KMS-11 (cell line): ENCODE measurements at regions not wholly inside any gene's neighbourhood (a gene's known extent, or its start where the extent isn't known, plus 50 kb on each side); places are given as distances from the start of the nearest gene placed in this dataset.

Experiments used
- H2AFZ ChIP-seq: fragments of 200-600 bp; sonication (generic); 2 replicates; pipeline ENCODE4 v1.6.1; 2016; ENCODE audit warnings: antibody characterized with exemption, mixed run types, low read depth
- H3K27ac ChIP-seq: fragments of 200-600 bp; sonication (generic); 2 replicates; pipeline ENCODE4 v1.6.1; 2016; ENCODE audit warnings: mild to moderate bottlenecking, mixed run types
- H3K27me3 ChIP-seq: fragments of 200-600 bp; sonication (generic); 2 replicates; pipeline ENCODE4 v1.6.1; 2017; ENCODE audit warnings: mild to moderate bottlenecking, low read depth, mixed run types, moderate library complexity; ENCODE audit not compliant: insufficient read depth
- H3K36me3 ChIP-seq: fragments of 200-600 bp; sonication (generic); 2 replicates; pipeline ENCODE4 v1.6.1; 2017; ENCODE audit warnings: mild to moderate bottlenecking, mixed run types; ENCODE audit not compliant: insufficient read depth
- H3K4me1 ChIP-seq: fragments of 200-600 bp; sonication (generic); 2 replicates; pipeline ENCODE4 v1.6.1; 2016; ENCODE audit warnings: mild to moderate bottlenecking, low read depth, mixed run types; ENCODE audit not compliant: poor library complexity, severe bottlenecking
- H3K4me2 ChIP-seq: fragments of 200-600 bp; sonication (generic); 2 replicates; pipeline ENCODE4 v1.7.0; 2016; ENCODE audit warnings: mild to moderate bottlenecking, mixed run types
- H3K4me3 ChIP-seq: fragments of 200-600 bp; sonication (generic); IDR thresholded peaks from 2 replicates; pipeline ENCODE4 v1.6.1; 2017; ENCODE audit warnings: low read depth, low read length, mixed read lengths; ENCODE audit not compliant: insufficient read depth
- H3K79me2 ChIP-seq: fragments of 200-600 bp; sonication (generic); 2 replicates; pipeline ENCODE4 v1.6.1; 2016; ENCODE audit warnings: low read depth, mixed run types; ENCODE audit not compliant: insufficient read depth
- H3K9ac ChIP-seq: fragments of 200-600 bp; sonication (generic); 2 replicates; pipeline ENCODE4 v1.6.1; 2016; ENCODE audit warnings: mild to moderate bottlenecking, mixed run types
- H4K20me1 ChIP-seq: fragments of 200-600 bp; sonication (generic); 2 replicates; pipeline ENCODE4 v1.6.1; 2016; ENCODE audit warnings: mild to moderate bottlenecking, mixed run types; ENCODE audit not compliant: insufficient read depth
- TF ChIP-seq, protein P1 (sequence below): fragments of 200-600 bp; sonication (generic); conservative IDR thresholded peaks from 2 replicates; pipeline ENCODE4 v1.6.1; 2017; ENCODE audit warnings: low read depth, mild to moderate bottlenecking, antibody characterized with exemption, low read length, moderate library complexity, mixed read lengths

DNA sequence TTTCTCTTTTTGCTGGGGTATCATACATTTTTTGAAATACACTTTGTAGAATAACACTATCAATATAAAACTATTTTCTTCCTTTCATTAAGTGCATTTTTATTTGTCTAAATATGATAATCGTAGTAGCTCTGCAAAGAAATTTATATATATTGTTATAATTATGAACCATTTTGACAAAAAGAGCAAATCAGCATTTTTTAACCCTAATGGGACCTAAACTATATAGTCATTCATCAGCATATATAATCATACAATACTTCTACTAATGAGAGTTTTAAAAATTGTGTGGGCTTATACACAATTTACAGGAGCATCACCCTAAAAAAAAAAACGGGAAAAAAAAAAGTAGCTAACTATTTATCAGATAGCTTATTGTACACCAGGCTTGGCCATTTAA lies 329.7 kb upstream of the TYRP1 start:
- no peaks in the 10 kb centered on the region for H3K79me2 ChIP-seq

DNA sequence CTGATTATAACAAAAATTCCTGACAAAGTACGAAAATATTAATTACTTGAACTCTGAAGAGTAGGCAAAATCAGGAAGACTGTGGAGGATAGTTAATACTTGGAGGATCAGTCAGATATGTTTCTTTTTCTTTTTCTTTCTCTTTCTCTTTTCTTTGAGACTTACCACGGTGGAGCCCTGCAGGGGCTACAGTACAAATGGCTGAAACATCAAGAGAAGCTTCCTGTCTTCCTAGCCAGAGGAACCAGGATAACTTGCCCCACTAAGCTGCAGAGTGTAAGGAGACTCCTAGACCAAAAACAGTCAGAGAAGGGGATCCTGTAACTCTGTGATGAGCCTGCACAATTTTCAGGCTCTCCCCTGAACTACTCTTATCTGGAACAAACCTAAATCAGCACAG lies 324.6 kb upstream of the TYRP1 start:
- H3K4me2 ChIP-seq: no peak overlapping the region
- no peak overlapping the region for H3K27ac ChIP-seq
- H3K79me2 ChIP-seq: no peaks in the 10 kb centered on the region
- H3K27me3 ChIP-seq: no peaks in the 10 kb centered on the region
- H4K20me1 ChIP-seq: no peaks in the 10 kb centered on the region
- no peak overlapping the region for H2AFZ ChIP-seq
- no peaks in the 10 kb centered on the region for H3K4me1 ChIP-seq
- no peak overlapping the region for H3K9ac ChIP-seq
- H3K36me3 ChIP-seq: no peaks in the 10 kb centered on the region
- no peak overlapping the region for H3K4me3 ChIP-seq
- TF ChIP-seq, protein P1, sequence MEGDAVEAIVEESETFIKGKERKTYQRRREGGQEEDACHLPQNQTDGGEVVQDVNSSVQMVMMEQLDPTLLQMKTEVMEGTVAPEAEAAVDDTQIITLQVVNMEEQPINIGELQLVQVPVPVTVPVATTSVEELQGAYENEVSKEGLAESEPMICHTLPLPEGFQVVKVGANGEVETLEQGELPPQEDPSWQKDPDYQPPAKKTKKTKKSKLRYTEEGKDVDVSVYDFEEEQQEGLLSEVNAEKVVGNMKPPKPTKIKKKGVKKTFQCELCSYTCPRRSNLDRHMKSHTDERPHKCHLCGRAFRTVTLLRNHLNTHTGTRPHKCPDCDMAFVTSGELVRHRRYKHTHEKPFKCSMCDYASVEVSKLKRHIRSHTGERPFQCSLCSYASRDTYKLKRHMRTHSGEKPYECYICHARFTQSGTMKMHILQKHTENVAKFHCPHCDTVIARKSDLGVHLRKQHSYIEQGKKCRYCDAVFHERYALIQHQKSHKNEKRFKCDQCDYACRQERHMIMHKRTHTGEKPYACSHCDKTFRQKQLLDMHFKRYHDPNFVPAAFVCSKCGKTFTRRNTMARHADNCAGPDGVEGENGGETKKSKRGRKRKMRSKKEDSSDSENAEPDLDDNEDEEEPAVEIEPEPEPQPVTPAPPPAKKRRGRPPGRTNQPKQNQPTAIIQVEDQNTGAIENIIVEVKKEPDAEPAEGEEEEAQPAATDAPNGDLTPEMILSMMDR: no peak

More for the DNA sequence above, 329.7 kb upstream of the TYRP1 start:
- no peak overlapping the region for H3K4me2 ChIP-seq
- H3K4me1 ChIP-seq: no peaks in the 10 kb centered on the region
- no peak overlapping the region for H2AFZ ChIP-seq
- TF ChIP-seq, protein P1: no peak
- no peak overlapping the region for H3K27ac ChIP-seq
- H3K36me3 ChIP-seq: no peaks in the 10 kb centered on the region
- no peaks in the 10 kb centered on the region for H3K27me3 ChIP-seq
- H4K20me1 ChIP-seq: no peaks in the 10 kb centered on the region
- H3K4me3 ChIP-seq: no peak overlapping the region
- no peak overlapping the region for H3K9ac ChIP-seq

DNA sequence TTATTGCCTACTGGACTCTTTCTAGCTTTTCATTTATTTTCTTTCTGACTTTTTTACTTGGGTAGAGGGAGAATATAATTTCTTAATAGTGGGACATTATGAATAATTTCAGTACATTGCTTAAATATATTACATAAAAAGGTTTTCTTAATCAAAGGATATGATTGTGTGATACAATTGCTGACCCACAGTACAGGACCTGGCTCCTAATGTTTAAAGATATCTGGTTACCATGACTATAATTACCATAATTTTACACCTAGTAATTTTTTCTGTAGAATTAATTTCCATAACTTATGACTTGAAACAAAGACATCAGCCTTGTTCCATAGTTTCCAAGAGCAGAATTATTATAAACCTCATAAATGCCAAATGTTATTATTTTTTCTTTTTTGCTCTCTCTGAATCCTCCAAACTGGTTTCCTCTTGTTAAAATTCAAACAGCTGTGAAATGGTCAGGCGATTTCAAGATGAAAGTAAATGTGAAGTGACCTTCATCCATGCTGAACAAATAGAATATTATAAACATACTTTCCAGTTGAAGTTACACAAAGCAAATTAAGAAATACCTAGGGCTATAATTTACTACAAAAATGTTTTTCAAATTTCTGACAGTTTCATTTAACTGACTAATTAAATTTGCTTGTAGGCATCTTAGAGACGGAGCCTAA lies 301.2 kb upstream of the TYRP1 start:
- Histone ChIP-seq H3K4me2 (no peak overlapping the region), H4K20me1 (no peaks in the 10 kb centered on the region), H3K4me3 (no peak overlapping the region), H3K4me1 (no peaks in the 10 kb centered on the region), H2AFZ (no peak overlapping the region), H3K9ac (no peak overlapping the region), H3K27ac (no peak overlapping the region), H3K79me2 (no peaks in the 10 kb centered on the region), H3K27me3 (no peaks in the 10 kb centered on the region), H3K36me3 (no peaks in the 10 kb centered on the region)
- TF ChIP-seq, protein P1: no peak

DNA sequence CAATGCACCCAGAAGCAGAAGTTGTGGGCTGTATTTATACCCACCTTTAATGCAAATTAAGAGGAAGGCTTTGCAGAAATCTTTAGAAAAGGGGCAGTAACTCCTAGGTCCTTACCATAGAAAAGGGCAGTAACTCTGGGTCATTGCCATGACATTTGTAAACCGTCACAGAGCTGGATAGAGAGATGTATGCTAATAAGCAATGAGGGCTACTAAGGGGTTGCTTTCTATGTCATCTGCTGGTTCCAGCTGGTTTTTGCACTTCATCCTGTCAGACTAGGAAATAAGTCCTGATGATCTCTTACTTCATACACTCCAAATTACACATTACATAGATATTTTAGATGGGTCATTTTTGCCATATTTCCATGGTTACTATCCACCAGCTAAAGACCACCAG lies 299.1 kb upstream of the TYRP1 start:
- H3K9ac ChIP-seq: no peak overlapping the region
- no peaks in the 10 kb centered on the region for H3K79me2 ChIP-seq
- no peak overlapping the region for H3K27ac ChIP-seq
- no peak overlapping the region for H2AFZ ChIP-seq
- no peaks in the 10 kb centered on the region for H4K20me1 ChIP-seq
- TF ChIP-seq, protein P1: no peak
- no peak overlapping the region for H3K4me3 ChIP-seq
- H3K4me2 ChIP-seq: no peak overlapping the region
- H3K27me3 ChIP-seq: no peaks in the 10 kb centered on the region
- H3K36me3 ChIP-seq: no peaks in the 10 kb centered on the region
- H3K4me1 ChIP-seq: no peaks in the 10 kb centered on the region
